ENCODE measurements at regions not wholly inside any gene's neighbourhood (a gene's known extent, or its start where the extent isn't known, plus 50 kb on each side); places are given as distances from the start of the nearest gene placed in this dataset.

DNA sequence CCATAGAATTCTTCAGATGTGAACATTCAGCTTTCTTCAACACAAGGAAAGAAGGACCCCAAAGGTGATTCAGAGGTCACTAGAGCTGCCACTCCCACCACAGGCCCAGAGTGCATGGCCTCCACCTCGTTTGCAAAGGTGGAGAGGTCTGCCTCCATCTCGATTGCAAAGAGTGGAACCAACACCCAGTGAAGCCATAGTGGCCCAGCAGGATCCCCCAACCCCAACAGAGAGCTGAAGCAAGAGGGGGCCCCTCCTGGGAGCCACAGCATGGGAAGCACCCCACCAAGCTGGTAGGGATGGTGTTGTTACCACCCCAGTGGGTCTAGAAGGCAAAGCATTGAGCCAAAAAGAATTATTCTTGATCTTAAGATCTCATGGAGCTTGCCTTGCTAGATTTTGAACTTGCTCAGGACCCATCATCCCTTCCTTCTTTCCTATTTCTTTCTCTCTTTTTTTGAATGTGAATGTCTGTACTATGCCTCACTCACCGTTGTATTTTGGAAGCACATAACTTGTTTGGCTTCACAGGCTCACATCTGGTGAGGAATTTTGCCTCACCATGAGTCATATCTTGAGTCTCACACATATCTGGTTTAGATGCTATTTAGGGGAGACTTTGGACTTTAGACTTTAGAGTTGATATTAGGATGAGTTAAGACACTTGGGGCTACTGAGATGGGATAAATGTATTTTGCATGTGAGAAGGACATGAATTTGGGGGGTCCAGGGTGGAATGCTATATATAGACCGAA is 119.2 kb downstream of the ANKRD60 start:
- no peak for DNase-seq

GRCh38 chr20:58107533-58107932 is 120.9 kb downstream of the ANKRD60 start:
- no peak for DNase-seq

DNA sequence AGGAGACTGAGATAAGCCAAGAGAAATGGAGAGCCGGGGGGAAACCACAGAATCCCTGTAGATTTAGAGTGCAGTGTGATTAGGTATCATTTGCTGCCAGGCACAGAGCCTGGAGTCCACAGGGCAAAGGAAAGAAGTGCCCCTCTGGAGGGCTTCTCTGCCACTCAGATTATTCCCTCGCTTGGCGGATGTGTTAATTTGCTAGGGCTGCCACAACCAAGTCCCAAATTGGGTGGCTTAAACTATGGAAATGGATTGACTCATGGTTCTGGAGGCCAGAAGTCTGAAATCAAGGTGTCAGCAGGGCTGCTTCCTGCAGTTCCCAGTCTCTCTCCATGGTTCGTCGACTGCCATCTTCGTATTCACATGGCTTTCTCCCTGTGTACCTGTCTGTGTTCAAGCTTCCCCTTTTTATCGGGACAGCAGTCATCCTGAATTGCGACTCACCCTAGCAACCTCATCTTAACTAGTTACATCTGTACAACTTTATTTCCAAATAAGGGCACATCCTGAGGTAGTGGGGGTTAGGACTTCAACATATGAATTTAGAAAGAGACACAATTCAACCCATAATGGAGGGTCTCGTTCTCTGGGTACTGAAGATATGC is 122.2 kb downstream of the ANKRD60 start:
- no peak for DNase-seq

DNA sequence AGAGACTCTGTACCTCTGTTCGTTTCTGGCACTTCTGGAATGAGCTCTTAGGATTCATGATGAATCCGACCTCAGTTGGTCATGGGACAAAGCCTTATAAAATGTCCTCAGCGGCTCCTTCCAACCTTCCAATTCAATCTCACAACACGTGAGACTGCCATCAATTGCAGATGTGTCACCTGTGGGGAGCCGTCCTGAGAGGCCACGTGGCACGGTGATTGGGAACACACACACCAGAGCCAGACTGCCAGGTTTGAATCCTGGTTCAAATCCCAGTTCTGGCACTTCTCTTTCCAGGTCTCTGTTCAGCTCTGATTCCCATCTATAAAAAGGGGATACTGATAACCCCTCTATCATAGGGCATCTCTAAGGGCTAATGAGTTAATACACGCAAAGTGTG is 124.5 kb downstream of the ANKRD60 start:
- DNase-seq, result no peak

DNA sequence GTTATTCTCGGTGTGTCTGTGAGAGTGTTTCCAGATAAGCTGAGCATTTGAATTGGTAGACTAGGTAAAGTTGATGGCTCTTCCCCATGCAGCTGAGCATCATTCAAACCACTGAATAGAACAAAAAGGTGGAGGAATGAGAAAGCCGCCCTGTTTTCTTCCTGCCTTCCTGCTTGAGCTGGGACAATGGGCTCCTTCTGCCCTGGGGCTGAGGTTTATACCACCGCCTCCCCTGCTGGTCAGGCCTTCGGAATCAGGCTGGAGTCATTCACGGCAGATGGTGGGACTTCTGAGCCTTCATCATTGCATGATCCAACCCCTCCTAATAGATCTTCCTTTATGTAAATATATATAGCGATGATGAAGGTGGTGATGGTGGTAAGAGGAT is 124.9 kb downstream of the ANKRD60 start:
- no peak for DNase-seq

DNA sequence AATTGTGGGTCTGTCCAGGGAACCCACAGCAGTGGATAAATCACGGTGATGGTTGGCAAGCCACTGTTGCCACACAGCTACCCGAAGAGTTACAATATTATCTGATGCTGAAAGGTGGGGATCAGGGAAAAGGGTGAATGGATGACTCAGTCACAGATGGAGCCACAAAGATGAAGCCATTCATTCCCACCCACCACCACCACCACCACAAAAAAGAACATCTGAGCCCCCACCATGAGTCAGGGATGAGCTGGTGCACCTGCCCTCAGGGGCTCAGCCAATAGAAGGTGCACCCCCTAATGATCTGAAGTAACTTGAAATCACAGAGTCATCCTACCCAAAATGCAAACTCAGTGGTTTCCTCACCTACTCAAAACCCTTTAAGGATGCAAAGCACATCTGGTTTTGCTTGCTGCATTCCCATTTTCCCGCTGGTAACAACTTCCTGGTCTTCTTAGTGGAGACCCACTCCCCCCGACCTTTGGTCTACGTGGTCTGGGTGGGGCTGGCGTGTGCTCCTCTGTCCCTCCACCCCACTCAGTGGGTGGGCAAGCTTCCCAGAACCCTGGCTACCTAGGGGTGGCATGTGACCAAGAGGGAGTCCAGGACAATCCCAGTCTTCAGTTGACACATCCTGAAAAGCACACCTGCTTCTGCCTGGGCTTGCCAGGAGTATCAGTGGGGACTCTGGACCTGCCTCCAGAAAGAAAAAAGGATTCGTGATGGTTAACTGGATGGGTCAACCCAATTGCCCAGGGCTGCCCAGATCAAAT is 125.5 kb downstream of the ANKRD60 start:
- DNase-seq, result no peak

GRCh38 chr20:58102261-58102660 is 126.2 kb downstream of the ANKRD60 start:
- DNase-seq, result no peak

DNA sequence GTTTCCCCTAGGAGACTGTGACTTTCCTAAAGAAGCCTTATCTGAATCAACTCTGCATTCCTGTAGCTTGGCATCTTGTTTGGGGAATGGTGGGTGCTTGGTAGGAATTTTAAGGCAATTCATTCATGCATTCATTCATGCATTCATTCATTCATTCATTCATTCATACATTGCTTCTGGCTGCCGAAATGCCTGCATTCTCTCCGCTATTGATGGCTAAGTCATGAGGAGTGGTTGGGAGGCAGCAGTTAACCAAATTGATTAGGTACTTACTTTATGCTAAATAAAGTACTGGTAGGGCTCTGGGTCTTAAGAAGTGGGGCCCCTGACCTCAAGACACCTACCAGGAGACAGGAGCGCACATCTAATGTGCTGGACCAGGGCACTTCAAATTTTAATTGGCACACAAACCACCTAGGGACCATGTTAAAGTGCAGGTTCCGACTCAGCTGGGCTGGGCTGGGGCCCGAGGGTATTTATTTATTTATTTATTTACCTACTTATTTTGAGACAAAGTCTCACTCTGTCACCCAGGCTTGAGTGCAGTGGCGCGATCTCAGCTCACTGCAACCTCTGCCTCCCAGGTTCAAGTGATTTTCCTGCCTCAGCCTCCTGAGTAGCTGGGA is 127.6 kb downstream of the ANKRD60 start:
- DNase-seq, result no peak

DNA sequence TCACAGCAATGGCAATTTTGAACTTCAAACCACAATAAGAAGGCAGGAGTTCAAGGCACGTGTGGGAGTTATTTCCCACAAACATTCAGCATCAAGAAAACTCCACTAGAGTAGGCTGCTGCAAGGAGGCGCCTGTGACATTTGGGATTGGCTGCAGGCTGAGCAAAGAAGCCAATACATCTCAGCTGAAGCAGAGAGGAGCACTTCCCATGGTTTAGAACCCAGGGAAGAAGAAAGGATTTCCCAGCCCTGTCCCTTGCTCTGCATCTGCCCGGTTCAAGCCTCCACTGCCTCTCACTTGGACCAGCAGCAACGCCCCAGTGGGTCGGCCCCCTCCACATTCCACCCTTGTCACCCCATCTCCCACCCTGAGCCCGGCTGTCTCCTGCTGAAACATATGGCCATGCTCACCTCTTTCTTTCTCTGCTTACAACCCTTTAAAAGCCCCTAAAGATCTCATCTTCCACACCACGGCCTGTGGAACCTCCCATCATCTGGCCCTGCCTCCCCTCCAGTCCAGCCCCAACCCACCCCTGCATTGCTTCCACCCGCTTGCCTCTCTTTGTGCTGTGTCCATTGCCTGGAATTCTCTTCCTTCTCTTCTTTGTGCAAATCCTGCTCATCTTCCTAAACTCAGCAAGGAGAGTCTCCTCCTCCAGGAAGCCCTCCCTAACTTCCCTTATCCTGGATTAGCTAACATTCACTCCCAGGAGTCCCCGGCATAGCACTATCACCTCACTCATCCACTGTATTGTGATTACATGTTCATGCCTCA is 128.3 kb downstream of the ANKRD60 start:
- no peak for DNase-seq

DNA sequence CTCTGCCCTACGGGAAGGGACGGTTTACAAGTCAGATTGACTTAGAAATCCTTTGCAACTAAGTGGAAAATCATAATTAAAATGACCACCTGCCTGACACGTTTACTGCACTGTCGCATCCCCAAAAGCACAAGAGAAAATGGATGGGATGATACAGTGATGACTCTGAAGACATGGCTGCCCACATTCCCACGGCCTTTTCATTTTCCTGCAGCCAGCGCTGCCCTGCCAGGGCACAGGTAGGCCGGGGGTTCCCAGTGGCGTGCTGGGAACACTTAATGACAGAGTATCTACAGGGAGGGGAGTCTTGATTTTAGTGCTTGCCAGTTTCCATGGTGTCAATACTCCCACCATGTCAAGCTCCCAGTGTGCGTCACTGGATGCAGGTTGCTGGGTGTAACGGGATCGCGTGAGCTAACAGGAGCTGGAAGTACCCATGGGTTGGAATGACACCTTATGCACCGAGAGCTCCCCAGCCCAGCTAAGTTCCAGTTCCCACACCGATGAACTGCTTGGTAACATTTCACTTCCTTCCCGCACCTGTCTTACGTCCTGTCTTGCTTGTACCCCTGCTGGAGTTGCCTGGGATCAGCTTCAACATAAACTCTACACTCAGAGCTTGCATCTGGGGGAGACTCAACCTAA is 129.0 kb downstream of the ANKRD60 start:
- no peak for DNase-seq

GRCh38 chr20:58098571-58098970 is 129.9 kb downstream of the ANKRD60 start:
- DNase-seq, result no peak

DNA sequence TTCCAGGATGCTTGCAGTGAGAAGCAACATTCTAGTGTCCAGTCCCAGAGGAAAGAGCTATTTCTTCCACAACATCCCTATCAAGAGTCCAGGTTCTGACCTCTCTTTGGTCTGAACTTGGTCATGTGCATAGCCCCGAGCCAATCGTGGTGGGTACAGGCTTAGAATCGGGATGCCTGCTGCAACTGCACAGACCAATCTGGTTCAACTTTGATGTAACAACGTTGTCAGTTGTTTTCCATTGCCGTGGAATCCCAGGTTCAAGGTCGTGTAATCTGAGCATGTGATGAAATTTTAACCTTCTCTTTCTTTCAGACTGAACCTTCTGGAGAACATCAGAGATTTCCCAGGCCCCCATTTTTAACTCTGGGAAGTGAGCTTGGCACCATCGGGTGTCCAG is 130.5 kb downstream of the ANKRD60 start:
- DNase-seq, result no peak

GRCh38 chr20:58097429-58097828 is 131.0 kb downstream of the ANKRD60 start:
- DNase-seq, result no peak

- DNase-seq, result no peak
Observed at GRCh38 chr20:58096880-58097423, 131.5 kb downstream of the ANKRD60 start.

DNA sequence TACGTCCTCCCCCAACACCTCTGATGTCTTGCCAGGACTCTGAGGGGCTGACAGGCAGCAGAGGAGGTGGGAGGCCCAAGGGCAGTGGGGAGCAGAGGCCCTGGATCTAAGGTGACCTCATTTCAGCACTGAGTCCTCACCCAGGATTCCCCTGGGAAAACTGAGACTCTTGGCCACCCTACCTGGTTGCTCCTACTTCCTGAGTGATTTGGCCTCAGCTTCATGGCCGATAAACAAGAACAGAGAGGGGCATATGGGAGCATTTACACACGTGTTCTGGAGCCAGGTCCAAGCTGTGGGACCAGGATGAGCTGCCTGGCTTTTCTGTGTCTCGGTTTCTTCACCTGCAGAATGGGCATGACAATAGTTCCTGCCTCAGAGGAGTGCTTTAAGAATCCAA is 133.8 kb downstream of the ANKRD60 start:
- no peak for DNase-seq

DNA sequence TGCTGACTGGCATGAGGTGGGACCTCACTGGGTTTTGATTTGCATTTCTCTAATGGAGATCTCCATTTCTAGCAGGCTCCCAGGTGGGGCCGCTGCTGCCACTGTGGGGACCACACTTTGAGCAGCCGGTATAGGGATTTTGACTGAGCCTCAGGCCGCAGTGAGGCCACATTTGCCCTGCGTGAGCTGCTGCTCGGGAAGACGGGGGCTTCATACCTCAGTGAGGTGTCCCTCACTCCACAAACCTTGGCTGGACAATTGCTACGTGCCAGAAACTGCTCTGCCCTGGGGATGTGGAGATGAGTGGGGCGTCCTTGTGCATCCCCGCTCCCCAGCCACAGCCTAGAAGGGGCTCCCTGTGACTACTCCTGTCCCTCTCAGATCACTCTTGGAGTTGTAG is 134.3 kb downstream of the ANKRD60 start:
- DNase-seq, result no peak

- no peak for DNase-seq
Observed at GRCh38 chr20:58092871-58093270, 135.6 kb downstream of the ANKRD60 start.

- DNase-seq, result no peak
Observed at GRCh38 chr20:58092353-58092752, 136.1 kb downstream of the ANKRD60 start.

- no peak for DNase-seq
Observed at GRCh38 chr20:58091810-58092209, 136.6 kb downstream of the ANKRD60 start.

DNA sequence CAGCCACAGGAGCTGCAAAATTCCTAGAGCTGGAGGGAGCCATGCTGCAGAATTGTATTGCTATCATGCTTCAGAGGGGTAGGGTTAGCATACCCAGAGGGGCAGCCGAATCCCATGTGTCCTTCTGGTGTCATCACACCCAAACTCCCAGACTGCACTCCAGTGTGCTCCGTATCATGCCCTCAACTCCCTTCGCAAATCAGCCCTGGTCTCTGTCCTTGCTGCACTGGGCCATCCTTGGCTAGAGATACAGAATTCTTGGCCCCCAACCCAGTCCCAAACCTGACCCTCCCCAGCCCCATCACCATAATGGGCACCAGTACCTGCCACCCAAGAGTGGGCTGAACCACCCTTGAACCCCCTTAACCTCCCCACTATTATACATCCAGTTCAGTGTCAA is 138.3 kb downstream of the ANKRD60 start:
- DNase-seq, result no peak

DNA sequence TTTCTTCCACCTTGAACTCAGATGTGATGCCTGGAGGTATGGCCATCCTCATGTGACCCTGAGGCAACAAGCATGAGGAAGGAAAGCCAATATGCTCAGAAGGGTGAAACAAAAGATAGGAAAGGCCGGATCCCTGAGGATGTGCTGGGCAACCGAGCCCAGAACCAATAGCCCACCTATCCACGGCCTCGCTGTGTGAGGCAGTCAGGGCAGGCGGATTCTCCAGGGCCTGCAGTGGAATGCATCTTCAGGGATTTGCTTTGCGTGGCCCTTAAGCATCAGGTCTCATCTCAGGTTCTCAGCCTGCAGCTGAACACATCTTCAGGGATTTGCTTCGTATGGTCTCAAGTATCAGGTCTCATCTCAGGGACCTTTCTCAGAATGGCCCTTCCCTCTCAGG is 139.8 kb downstream of the ANKRD60 start:
- no peak for DNase-seq

GRCh38 chr20:58088105-58088504 is 140.3 kb downstream of the ANKRD60 start:
- DNase-seq, result no peak

All from CD4-positive, alpha-beta T cell treated with Interleukin-4 for 4 hours (primary cell).